Parathyroid adenoma (tissue), 2 donors: ENCODE measurements at regions not wholly inside any gene's neighbourhood (a gene's known extent, or its start where the extent isn't known, plus 50 kb on each side); places are given as distances from the start of the nearest gene placed in this dataset.

Source experiments
- H2AFZ ChIP-seq: fragments of 300-600 bp; sonication (generic); one replicate; pipeline ENCODE4 v1.7.0; 2017; ENCODE audit warnings: antibody characterized with exemption, mild to moderate bottlenecking
- H3K27ac ChIP-seq: fragments of 300-600 bp; sonication (generic); one replicate; pipeline ENCODE4 v1.7.0; 2017
- H3K27me3 ChIP-seq: fragments of 300-600 bp; sonication (generic); one replicate; pipeline ENCODE4 v1.7.0; 2017; ENCODE audit warnings: low read length; ENCODE audit not compliant: control insufficient read depth, insufficient read depth
- H3K36me3 ChIP-seq: fragments of 300-600 bp; sonication (generic); one replicate; pipeline ENCODE4 v1.7.0; 2017; ENCODE audit warnings: low read length; ENCODE audit not compliant: control insufficient read depth, insufficient read depth
- H3K4me1 ChIP-seq: fragments of 300-600 bp; sonication (generic); one replicate; pipeline ENCODE4 v1.7.0; 2017; ENCODE audit warnings: control low read depth
- H3K4me2 ChIP-seq: fragments of 300-600 bp; sonication (generic); one replicate; pipeline ENCODE4 v1.7.0; 2017; ENCODE audit warnings: low read length
- H3K4me3 ChIP-seq: fragments of 300-600 bp; sonication (generic); one replicate; pipeline ENCODE4 v1.7.0; 2017; ENCODE audit warnings: low read depth, low read length
- H3K79me2 ChIP-seq: fragments of 300-600 bp; sonication (generic); one replicate; pipeline ENCODE4 v1.7.0; 2017; ENCODE audit warnings: control low read depth
- H3K9ac ChIP-seq: fragments of 300-600 bp; sonication (generic); one replicate; pipeline ENCODE4 v1.7.0; 2017; ENCODE audit warnings: mild to moderate bottlenecking
- H3K9me3 ChIP-seq: fragments of 300-600 bp; sonication (generic); one replicate; pipeline ENCODE4 v1.7.0; 2017; ENCODE audit warnings: low read length; ENCODE audit not compliant: control insufficient read depth
- CTCF ChIP-seq: fragments of 300-600 bp; sonication (generic); IDR thresholded peaks from one replicate; pipeline ENCODE4 v1.7.0; 2017; ENCODE audit warnings: antibody characterized with exemption, mild to moderate bottlenecking
- donor health status: primary hyperparathyroidism.

GRCh38 chr14:85911044-85911443 lies 381.1 kb downstream of the FLRT2 start:
- no peak for TF ChIP-seq CTCF
- H3K9me3 ChIP-seq, result no peaks in the 10 kb centered on the region
- H3K27ac ChIP-seq, result no peak overlapping the region
- H3K79me2 ChIP-seq, result no peaks in the 10 kb centered on the region
- no peaks in the 10 kb centered on the region for H3K4me1 ChIP-seq
- H2AFZ ChIP-seq, result no peak overlapping the region
- no peaks in the 10 kb centered on the region for H3K27me3 ChIP-seq
- no peaks in the 10 kb centered on the region for H3K36me3 ChIP-seq
- H3K9ac ChIP-seq, result no peak overlapping the region
- H3K4me2 ChIP-seq, result no peak overlapping the region
- H3K4me3 ChIP-seq, result no peak overlapping the region

- Histone ChIP-seq H3K27ac (no peak overlapping the region), H3K4me2 (no peak overlapping the region), H3K9ac (no peak overlapping the region), H3K36me3 (no peaks in the 10 kb centered on the region), H3K79me2 (no peaks in the 10 kb centered on the region), H2AFZ (no peak overlapping the region), H3K9me3 (no peaks in the 10 kb centered on the region), H3K4me3 (no peak overlapping the region), H3K27me3 (no peaks in the 10 kb centered on the region), H3K4me1 (no peaks in the 10 kb centered on the region)
- no peak for TF ChIP-seq CTCF
Measured at GRCh38 chr14:85909581-85909980, 379.6 kb downstream of the FLRT2 start.

GRCh38 chr14:85907536-85907935 lies 377.6 kb downstream of the FLRT2 start:
- Histone ChIP-seq H2AFZ (no peak overlapping the region), H3K27ac (no peak overlapping the region), H3K4me1 (no peaks in the 10 kb centered on the region), H3K4me2 (no peak overlapping the region), H3K36me3 (no peaks in the 10 kb centered on the region), H3K27me3 (no peaks in the 10 kb centered on the region), H3K9ac (no peak overlapping the region), H3K4me3 (no peak overlapping the region), H3K79me2 (no peaks in the 10 kb centered on the region), H3K9me3 (no peaks in the 10 kb centered on the region)
- no peak for TF ChIP-seq CTCF

- Histone ChIP-seq H3K27me3 (no peaks in the 10 kb centered on the region), H3K79me2 (no peaks in the 10 kb centered on the region), H3K36me3 (no peaks in the 10 kb centered on the region), H3K4me3 (no peak overlapping the region), H3K9me3 (no peaks in the 10 kb centered on the region), H3K9ac (no peak overlapping the region), H3K4me2 (no peak overlapping the region), H3K4me1 (no peaks in the 10 kb centered on the region), H2AFZ (no peak overlapping the region), H3K27ac (no peak overlapping the region)
- TF ChIP-seq CTCF, result no peak
Measured at GRCh38 chr14:85897808-85898207, 367.9 kb downstream of the FLRT2 start.

- no peak overlapping the region for H3K4me2 ChIP-seq
- H3K36me3 ChIP-seq, result no peaks in the 10 kb centered on the region
- no peak overlapping the region for H3K9ac ChIP-seq
- no peaks in the 10 kb centered on the region for H3K79me2 ChIP-seq
- no peak overlapping the region for H3K4me3 ChIP-seq
- H3K4me1 ChIP-seq, result no peaks in the 10 kb centered on the region
- H3K27me3 ChIP-seq, result no peaks in the 10 kb centered on the region
- no peaks in the 10 kb centered on the region for H3K9me3 ChIP-seq
- no peak overlapping the region for H2AFZ ChIP-seq
- H3K27ac ChIP-seq, result no peak overlapping the region
- no peak for TF ChIP-seq CTCF
Measured at GRCh38 chr14:85895603-85896002, 365.7 kb downstream of the FLRT2 start.
